Progenitor cell of endocrine pancreas (in vitro differentiated cells): ENCODE measurements at regions not wholly inside any gene's neighbourhood (a gene's known extent, or its start where the extent isn't known, plus 50 kb on each side); places are given as distances from the start of the nearest gene placed in this dataset.

ENCODE experiments used
- DNase-seq: peaks from one replicate; pipeline ENCODE4 v3.0.0; 2021; ENCODE audit warnings: low spot score; ENCODE audit not compliant: unreplicated experiment
- H3K27ac Mint-ChIP-seq: 2 replicates; pipeline ENCODE4 v1.8.0; 2021; ENCODE audit warnings: mild to moderate bottlenecking, moderate library complexity, mixed read lengths
- H3K27me3 Mint-ChIP-seq: 2 replicates; pipeline ENCODE4 v1.8.0; 2021; ENCODE audit warnings: mixed read lengths
- H3K36me3 Mint-ChIP-seq: 2 replicates; pipeline ENCODE4 v1.8.0; 2022; ENCODE audit warnings: mixed read lengths; ENCODE audit not compliant: insufficient read depth
- H3K4me1 Mint-ChIP-seq: 2 replicates; pipeline ENCODE4 v1.8.0; 2021; ENCODE audit warnings: low read depth, mixed read lengths
- H3K4me3 Mint-ChIP-seq: 2 replicates; pipeline ENCODE4 v1.8.0; 2021; ENCODE audit warnings: low read depth, mild to moderate bottlenecking, moderate library complexity, mixed read lengths
- H3K9me3 Mint-ChIP-seq: 2 replicates; pipeline ENCODE4 v1.8.0; 2021; ENCODE audit warnings: low read depth, mixed read lengths
- TF ChIP-seq, protein P1 (sequence below): fragments of 200-600 bp; sonication (generic); IDR thresholded peaks from one replicate; pipeline ENCODE4 v1.5.0; 2021; ENCODE audit warnings: antibody characterized with exemption, mild to moderate bottlenecking; ENCODE audit not compliant: unreplicated experiment

GRCh38 chr6:98343004-98343403 is 491.4 kb upstream of the POU3F2 start:
- H3K27me3 Mint-ChIP-seq, result no peaks in the 10 kb centered on the region
- H3K36me3 Mint-ChIP-seq, result no peaks in the 10 kb centered on the region
- H3K27ac Mint-ChIP-seq, result no peak overlapping the region
- H3K4me1 Mint-ChIP-seq, result no peaks in the 10 kb centered on the region
- TF ChIP-seq, protein P1, sequence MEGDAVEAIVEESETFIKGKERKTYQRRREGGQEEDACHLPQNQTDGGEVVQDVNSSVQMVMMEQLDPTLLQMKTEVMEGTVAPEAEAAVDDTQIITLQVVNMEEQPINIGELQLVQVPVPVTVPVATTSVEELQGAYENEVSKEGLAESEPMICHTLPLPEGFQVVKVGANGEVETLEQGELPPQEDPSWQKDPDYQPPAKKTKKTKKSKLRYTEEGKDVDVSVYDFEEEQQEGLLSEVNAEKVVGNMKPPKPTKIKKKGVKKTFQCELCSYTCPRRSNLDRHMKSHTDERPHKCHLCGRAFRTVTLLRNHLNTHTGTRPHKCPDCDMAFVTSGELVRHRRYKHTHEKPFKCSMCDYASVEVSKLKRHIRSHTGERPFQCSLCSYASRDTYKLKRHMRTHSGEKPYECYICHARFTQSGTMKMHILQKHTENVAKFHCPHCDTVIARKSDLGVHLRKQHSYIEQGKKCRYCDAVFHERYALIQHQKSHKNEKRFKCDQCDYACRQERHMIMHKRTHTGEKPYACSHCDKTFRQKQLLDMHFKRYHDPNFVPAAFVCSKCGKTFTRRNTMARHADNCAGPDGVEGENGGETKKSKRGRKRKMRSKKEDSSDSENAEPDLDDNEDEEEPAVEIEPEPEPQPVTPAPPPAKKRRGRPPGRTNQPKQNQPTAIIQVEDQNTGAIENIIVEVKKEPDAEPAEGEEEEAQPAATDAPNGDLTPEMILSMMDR, result no peak
- no peak overlapping the region for H3K4me3 Mint-ChIP-seq
- DNase-seq, result no peak
- no peaks in the 10 kb centered on the region for H3K9me3 Mint-ChIP-seq

DNA sequence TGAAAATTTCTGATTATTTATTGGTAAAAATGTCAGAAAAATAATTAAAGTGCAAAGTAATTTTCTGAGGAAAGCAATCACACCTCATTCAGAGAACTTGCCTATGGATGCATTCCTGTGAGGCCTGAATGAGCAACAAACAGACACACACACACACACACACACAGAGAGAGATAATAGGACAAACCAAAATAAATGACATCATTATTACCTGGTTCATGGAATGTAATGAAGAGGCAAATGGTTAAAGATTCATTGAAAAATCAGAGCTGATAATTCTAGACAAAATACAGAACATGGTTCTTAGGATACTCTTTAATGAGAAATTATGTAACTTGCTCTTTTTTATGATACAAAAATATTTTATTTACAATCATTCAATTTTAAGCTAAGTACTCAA is 490.6 kb upstream of the POU3F2 start:
- no peak for DNase-seq
- Mint-ChIP-seq H3K27me3 (no peaks in the 10 kb centered on the region), H3K9me3 (no peaks in the 10 kb centered on the region), H3K4me3 (no peak overlapping the region), H3K4me1 (no peaks in the 10 kb centered on the region), H3K36me3 (no peaks in the 10 kb centered on the region), H3K27ac (no peak overlapping the region)
- TF ChIP-seq, protein P1, result no peak

DNA sequence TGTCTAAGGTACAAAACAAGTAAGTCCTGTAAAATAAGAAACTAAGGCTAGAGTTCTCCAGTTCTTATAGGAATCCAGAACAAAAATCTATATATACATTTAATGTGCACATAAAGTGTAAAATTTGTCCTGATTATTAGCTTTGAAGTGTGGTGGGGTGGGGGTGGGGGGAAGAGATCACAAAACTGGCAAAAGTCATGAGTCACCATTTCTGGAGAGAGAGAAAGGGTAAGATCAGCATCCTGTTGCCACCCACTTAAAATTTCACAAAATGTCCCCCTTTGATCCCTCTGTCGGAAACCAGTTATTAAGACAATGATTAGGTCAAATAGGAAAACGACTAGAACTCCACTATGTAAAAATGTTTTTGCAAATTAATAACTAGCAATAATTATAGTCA is 482.0 kb upstream of the POU3F2 start:
- Mint-ChIP-seq H3K4me3 (no peak overlapping the region), H3K4me1 (no peaks in the 10 kb centered on the region), H3K27ac (no peak overlapping the region), H3K36me3 (no peaks in the 10 kb centered on the region), H3K27me3 (no peaks in the 10 kb centered on the region), H3K9me3 (no peaks in the 10 kb centered on the region)
- DNase-seq, result no peak
- TF ChIP-seq, protein P1, result no peak

DNA sequence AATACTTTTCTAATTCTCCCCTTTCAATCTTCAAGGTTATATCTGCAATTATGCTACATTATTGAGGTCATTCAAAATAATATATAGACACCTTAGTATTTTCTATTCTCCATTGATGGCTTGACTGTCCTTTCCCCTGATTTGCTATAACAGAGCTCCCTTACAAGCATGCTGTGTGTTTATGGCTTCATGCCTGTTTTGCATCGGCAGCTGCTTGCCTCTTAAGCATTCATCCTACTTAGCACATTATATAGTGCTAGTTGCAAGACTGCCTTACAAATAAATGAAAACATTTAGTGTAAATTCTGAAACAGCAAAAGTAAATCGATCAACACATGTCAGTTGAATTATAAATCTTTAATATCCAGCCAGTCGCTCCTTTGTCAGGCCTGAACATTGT is 476.2 kb upstream of the POU3F2 start:
- H3K36me3 Mint-ChIP-seq, result no peaks in the 10 kb centered on the region

GRCh38 chr6:98366371-98366770 is 468.0 kb upstream of the POU3F2 start:
- Mint-ChIP-seq H3K4me3 (no peak overlapping the region), H3K4me1 (no peaks in the 10 kb centered on the region), H3K36me3 (no peaks in the 10 kb centered on the region), H3K27me3 (peaks cover 4% of the 10 kb centered on the region), H3K9me3 (peaks cover 6% of the 10 kb centered on the region), H3K27ac (no peak overlapping the region)
- no peak for DNase-seq
- TF ChIP-seq, protein P1, result no peak

More for the DNA sequence above, 476.2 kb upstream of the POU3F2 start:
- TF ChIP-seq, protein P1, result no peak
- Mint-ChIP-seq H3K27me3 (no peaks in the 10 kb centered on the region), H3K4me3 (no peak overlapping the region), H3K9me3 (no peaks in the 10 kb centered on the region), H3K27ac (no peak overlapping the region), H3K4me1 (no peaks in the 10 kb centered on the region)
- no peak for DNase-seq
